GM18511 (cell line): ENCODE measurements at regions not wholly inside any gene's neighbourhood (a gene's known extent, or its start where the extent isn't known, plus 50 kb on each side); places are given as distances from the start of the nearest gene placed in this dataset.

ENCODE experiments used
- ATAC-seq: cut with Tn5 transposase; IDR thresholded peaks from one replicate; pipeline ENCODE4 v1.9.1; 2021; ENCODE audit warnings: mild to moderate bottlenecking, moderate library complexity; ENCODE audit not compliant: unreplicated experiment

GRCh38 chr6:168384045-168385036, 56.6 kb upstream of the SMOC2 start:
- no peak for ATAC-seq

GRCh38 chr6:168385037-168385759, 55.8 kb upstream of the SMOC2 start:
- ATAC-seq = no peak

GRCh38 chr6:168385858-168386735, 54.9 kb upstream of the SMOC2 start:
- ATAC-seq = no peak

- ATAC-seq = no peak
Observed at GRCh38 chr6:168386973-168387372, 54.0 kb upstream of the SMOC2 start.

- ATAC-seq = no peak
Observed at GRCh38 chr6:168387426-168387825, 53.6 kb upstream of the SMOC2 start.

GRCh38 chr6:168387911-168388310, 53.1 kb upstream of the SMOC2 start:
- no peak for ATAC-seq

- ATAC-seq = no peak
Observed at GRCh38 chr6:168388641-168389633, 52.0 kb upstream of the SMOC2 start.

GRCh38 chr6:168390749-168391420, 50.1 kb upstream of the SMOC2 start:
- no peak for ATAC-seq
